ENCODE measurements at regions not wholly inside any gene's neighbourhood (a gene's known extent, or its start where the extent isn't known, plus 50 kb on each side); places are given as distances from the start of the nearest gene placed in this dataset.

DNA sequence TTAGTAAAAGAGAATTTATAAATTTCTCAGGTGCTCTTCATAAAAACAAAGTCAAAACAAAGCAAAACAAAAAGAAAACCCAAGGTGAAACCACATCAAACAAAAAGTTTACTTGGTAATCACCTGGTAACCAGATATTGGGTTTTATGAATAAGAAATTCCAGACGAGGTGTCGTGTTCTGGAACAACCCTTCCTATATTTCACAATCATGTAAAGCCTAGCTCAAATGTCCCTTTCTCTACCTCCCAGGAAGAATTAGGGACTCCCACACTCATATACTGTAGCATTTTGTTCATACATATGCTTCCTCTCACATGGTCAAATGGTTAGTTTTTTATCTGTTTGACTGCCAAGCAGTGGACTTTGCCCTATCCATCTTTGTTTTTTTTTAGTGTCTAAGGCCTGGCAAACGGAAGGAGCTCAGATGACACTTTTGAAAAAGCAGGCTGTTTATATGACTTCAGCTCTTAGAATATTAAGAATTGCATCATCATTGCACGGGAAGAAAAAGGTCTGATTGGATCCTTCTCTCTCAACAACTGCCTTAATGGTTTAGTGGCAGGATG lies 326.7 kb upstream of the TBL1XR1 start (continued):
- TF ChIP-seq, protein P1, sequence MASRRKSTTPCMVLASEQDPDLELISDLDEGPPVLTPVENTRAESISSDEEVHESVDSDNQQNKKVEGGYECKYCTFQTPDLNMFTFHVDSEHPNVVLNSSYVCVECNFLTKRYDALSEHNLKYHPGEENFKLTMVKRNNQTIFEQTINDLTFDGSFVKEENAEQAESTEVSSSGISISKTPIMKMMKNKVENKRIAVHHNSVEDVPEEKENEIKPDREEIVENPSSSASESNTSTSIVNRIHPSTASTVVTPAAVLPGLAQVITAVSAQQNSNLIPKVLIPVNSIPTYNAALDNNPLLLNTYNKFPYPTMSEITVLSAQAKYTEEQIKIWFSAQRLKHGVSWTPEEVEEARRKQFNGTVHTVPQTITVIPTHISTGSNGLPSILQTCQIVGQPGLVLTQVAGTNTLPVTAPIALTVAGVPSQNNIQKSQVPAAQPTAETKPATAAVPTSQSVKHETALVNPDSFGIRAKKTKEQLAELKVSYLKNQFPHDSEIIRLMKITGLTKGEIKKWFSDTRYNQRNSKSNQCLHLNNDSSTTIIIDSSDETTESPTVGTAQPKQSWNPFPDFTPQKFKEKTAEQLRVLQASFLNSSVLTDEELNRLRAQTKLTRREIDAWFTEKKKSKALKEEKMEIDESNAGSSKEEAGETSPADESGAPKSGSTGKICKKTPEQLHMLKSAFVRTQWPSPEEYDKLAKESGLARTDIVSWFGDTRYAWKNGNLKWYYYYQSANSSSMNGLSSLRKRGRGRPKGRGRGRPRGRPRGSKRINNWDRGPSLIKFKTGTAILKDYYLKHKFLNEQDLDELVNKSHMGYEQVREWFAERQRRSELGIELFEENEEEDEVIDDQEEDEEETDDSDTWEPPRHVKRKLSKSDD (CRISPR knock-in tag; IDR thresholded peaks at IDR 0.05; ENCODE audit: low read depth): no peak
- no peak for TF ChIP-seq RNF219 (CRISPR knock-in tag; IDR thresholded peaks at IDR 0.05)
- no peak for TF ChIP-seq HINFP (CRISPR knock-in tag; IDR thresholded peaks at IDR 0.05; ENCODE audit: low read depth)
- TF ChIP-seq ZNF800 (CRISPR knock-in tag; IDR thresholded peaks at IDR 0.05): no peak
- no peak for TF ChIP-seq ZFP82 (CRISPR knock-in tag; IDR thresholded peaks at IDR 0.05; ENCODE audit: borderline replicate concordance)
- TF ChIP-seq NCOR1 (IDR thresholded peaks at IDR 0.05; ENCODE audit: borderline replicate concordance, low read length): peak; percentile 58; the same call in 1 of the 2 replicates
- TF ChIP-seq, protein P2, sequence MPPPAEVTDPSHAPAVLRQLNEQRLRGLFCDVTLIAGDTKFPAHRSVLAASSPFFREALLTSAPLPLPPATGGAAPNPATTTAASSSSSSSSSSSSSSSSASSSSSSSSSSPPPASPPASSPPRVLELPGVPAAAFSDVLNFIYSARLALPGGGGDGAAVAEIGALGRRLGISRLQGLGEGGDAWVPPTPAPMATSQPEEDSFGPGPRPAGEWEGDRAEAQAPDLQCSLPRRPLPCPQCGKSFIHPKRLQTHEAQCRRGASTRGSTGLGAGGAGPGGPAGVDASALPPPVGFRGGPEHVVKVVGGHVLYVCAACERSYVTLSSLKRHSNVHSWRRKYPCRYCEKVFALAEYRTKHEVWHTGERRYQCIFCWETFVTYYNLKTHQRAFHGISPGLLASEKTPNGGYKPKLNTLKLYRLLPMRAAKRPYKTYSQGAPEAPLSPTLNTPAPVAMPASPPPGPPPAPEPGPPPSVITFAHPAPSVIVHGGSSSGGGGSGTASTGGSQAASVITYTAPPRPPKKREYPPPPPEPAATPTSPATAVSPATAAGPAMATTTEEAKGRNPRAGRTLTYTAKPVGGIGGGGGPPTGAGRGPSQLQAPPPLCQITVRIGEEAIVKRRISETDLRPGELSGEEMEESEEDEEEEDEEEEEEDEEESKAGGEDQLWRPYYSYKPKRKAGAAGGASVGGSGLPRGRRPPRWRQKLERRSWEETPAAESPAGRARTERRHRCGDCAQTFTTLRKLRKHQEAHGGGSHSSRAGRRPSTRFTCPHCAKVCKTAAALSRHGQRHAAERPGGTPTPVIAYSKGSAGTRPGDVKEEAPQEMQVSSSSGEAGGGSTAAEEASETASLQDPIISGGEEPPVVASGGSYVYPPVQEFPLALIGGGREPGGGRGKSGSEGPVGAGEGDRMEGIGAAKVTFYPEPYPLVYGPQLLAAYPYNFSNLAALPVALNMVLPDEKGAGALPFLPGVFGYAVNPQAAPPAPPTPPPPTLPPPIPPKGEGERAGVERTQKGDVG (CRISPR knock-in tag; IDR thresholded peaks at IDR 0.05; ENCODE audit: borderline replicate concordance): no peak
- no peak for TF ChIP-seq CREB3 (CRISPR knock-in tag; IDR thresholded peaks at IDR 0.05)
- TF ChIP-seq ZC3H4 (CRISPR knock-in tag; IDR thresholded peaks at IDR 0.05; ENCODE audit: borderline replicate concordance): no peak
- TF ChIP-seq, protein P3, sequence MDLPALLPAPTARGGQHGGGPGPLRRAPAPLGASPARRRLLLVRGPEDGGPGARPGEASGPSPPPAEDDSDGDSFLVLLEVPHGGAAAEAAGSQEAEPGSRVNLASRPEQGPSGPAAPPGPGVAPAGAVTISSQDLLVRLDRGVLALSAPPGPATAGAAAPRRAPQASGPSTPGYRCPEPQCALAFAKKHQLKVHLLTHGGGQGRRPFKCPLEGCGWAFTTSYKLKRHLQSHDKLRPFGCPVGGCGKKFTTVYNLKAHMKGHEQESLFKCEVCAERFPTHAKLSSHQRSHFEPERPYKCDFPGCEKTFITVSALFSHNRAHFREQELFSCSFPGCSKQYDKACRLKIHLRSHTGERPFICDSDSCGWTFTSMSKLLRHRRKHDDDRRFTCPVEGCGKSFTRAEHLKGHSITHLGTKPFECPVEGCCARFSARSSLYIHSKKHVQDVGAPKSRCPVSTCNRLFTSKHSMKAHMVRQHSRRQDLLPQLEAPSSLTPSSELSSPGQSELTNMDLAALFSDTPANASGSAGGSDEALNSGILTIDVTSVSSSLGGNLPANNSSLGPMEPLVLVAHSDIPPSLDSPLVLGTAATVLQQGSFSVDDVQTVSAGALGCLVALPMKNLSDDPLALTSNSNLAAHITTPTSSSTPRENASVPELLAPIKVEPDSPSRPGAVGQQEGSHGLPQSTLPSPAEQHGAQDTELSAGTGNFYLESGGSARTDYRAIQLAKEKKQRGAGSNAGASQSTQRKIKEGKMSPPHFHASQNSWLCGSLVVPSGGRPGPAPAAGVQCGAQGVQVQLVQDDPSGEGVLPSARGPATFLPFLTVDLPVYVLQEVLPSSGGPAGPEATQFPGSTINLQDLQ (CRISPR knock-in tag; IDR thresholded peaks at IDR 0.05): no peak
- TF ChIP-seq RFX3 (CRISPR knock-in tag; IDR thresholded peaks at IDR 0.05): no peak
- peak; percentile 66; the same call in 1 of the 2 replicates for TF ChIP-seq POGZ (CRISPR knock-in tag; IDR thresholded peaks at IDR 0.05)
